Tibial nerve (tissue), 4 donors: ENCODE measurements at regions not wholly inside any gene's neighbourhood (a gene's known extent, or its start where the extent isn't known, plus 50 kb on each side); places are given as distances from the start of the nearest gene placed in this dataset.

Experiments used
- DNase-seq, 2 donors: peaks; one replicate each; pipeline ENCODE4 v3.0.0-alpha.2; 2019; ENCODE audit warnings: low spot score in 2 of 2
- H3K27ac ChIP-seq, 4 donors: fragments of 200-600 bp; sonication (generic) in 3 of 4; one replicate each; pipeline ENCODE4 v1.5.1; 2017 to 2019; ENCODE audit warnings: mild to moderate bottlenecking in 1 of 4
- H3K27me3 ChIP-seq, 2 donors: fragments of 200-600 bp; sonication (generic) in 1 of 2; one replicate each; pipeline versions ENCODE4 v1.5.1 to v1.6.0; 2017 to 2019
- H3K36me3 ChIP-seq, 3 donors: fragments of 200-600 bp; sonication (generic); one replicate each; pipeline ENCODE4 v1.5.1; 2018 to 2019
- H3K4me1 ChIP-seq, 4 donors: fragments of 200-600 bp; sonication (generic) in 3 of 4; one replicate each; pipeline ENCODE4 v1.5.1; 2017 to 2019
- H3K4me3 ChIP-seq, 4 donors: fragments of 200-600 bp; sonication (generic) in 3 of 4; one replicate each; pipeline ENCODE4 v1.5.1; 2017 to 2019; ENCODE audit warnings: mild to moderate bottlenecking in 1 of 4, moderate library complexity in 1 of 4
- H3K9me3 ChIP-seq, 4 donors: fragments of 200-600 bp; sonication (generic) in 3 of 4; one replicate each; pipeline ENCODE4 v1.5.1; 2017 to 2019
- EP300 ChIP-seq, 2 donors: sonication (generic); formaldehyde crosslinking; IDR thresholded peaks; one replicate each; pipeline ENCODE4 v1.6.1; 2017; ENCODE audit warnings: antibody characterized with exemption in 2 of 2, mild to moderate bottlenecking in 1 of 2
- POLR2A ChIP-seq, 2 donors: fragments of 450-650 bp; IDR thresholded peaks; one replicate each; pipeline ENCODE4 v1.6.1; 2017; ENCODE audit warnings: antibody characterized with exemption in 2 of 2, mild to moderate bottlenecking in 2 of 2, moderate library complexity in 2 of 2
- WGBS, 2 donors: methylation state at CpG; one replicate each; pipeline ENCODE4 v1.1.5; 2018; 5-methylcytosine and 5-hydroxymethylcytosine counted together
- TF ChIP-seq, protein P1 (sequence below), 5 experiments: fragments of 200-600 bp in 3 of 5; fragments of 450-650 bp in 2 of 5; sonication (generic) in 3 of 5; IDR thresholded peaks; one replicate each; pipeline ENCODE4 v1.5.1; 2016 to 2019; ENCODE audit warnings: antibody characterized with exemption in 5 of 5, mild to moderate bottlenecking in 3 of 5, moderate library complexity in 2 of 5

DNA sequence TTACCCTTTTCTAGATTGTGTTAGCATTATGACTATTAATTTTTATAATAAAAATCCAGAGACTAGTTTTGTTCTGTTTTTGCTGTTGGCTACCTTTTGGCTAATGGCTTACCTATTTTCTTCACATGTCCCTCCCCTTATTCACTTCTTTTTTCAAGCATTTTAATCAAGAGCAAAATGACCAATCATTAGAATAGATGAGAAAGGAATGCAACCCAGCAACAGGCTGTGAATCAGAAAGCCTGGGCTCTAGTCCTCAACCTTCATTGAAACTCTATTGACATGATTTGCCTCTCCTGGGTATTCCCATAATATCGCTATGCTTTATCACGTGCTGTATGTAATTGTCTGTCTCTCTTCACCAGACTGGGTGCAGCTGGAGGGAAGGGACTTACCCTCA is 370.1 kb downstream of the IRS1 start:
- H3K4me1 ChIP-seq: peaks cover 0 to 16% (median 2%) of the 10 kb centered on the region in 4 donors
- H3K36me3 ChIP-seq: no peaks in the 10 kb centered on the region
- WGBS, 2 donors: 87 to 94% methylated on average over 2 of the region's 2 CpGs
- no peak overlapping the region for H3K4me3 ChIP-seq
- TF ChIP-seq, protein P1, sequence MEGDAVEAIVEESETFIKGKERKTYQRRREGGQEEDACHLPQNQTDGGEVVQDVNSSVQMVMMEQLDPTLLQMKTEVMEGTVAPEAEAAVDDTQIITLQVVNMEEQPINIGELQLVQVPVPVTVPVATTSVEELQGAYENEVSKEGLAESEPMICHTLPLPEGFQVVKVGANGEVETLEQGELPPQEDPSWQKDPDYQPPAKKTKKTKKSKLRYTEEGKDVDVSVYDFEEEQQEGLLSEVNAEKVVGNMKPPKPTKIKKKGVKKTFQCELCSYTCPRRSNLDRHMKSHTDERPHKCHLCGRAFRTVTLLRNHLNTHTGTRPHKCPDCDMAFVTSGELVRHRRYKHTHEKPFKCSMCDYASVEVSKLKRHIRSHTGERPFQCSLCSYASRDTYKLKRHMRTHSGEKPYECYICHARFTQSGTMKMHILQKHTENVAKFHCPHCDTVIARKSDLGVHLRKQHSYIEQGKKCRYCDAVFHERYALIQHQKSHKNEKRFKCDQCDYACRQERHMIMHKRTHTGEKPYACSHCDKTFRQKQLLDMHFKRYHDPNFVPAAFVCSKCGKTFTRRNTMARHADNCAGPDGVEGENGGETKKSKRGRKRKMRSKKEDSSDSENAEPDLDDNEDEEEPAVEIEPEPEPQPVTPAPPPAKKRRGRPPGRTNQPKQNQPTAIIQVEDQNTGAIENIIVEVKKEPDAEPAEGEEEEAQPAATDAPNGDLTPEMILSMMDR (IDR thresholded peaks at IDR 0.05): no peak
- TF ChIP-seq EP300 (IDR thresholded peaks at IDR 0.05): no peak
- no peak for DNase-seq
- no peaks in the 10 kb centered on the region for H3K27me3 ChIP-seq
- H3K9me3 ChIP-seq: no peaks in the 10 kb centered on the region
- H3K27ac ChIP-seq: no peak overlapping the region

DNA sequence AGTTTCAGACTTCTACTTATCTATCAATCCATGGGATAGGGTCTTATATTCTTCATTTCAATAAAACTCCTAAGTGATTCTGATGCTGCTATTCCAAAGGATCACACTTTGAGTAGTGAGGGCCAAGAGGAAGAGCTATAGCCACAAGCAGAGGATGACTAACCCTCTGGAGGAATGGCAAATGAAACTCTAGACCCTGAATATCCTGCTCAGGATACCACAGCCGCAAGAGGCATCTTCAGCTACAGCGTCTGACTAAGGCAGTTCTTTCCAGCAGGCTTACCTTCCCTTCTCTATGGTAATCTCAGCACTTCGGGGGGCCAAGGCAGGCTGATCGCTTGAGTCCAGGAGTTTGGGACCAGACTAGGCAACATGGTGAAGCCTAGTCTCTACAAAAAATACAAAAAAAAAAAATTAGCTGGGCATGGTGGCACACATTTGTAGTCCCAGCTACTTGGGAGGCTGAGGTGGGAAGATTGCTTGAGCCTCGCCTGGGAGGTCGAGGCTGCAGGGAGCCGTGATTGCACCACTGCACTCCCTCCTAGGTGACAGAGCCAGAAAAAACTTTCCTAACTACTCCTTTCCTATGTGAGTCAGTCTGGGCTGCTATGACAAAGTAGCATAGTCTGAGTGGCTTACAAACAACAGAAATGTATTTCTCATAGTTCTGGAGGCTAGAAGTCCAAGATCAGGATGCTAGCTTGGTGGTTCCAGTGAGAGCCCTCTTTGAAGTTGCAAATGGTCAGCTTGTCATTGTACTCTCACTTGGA is 371.9 kb downstream of the IRS1 start:
- no peak overlapping the region for H3K27ac ChIP-seq
- TF ChIP-seq, protein P1 (IDR thresholded peaks at IDR 0.05): no peak
- TF ChIP-seq EP300 (IDR thresholded peaks at IDR 0.05) (no peak), POLR2A (IDR thresholded peaks at IDR 0.05) (no peak)

DNA sequence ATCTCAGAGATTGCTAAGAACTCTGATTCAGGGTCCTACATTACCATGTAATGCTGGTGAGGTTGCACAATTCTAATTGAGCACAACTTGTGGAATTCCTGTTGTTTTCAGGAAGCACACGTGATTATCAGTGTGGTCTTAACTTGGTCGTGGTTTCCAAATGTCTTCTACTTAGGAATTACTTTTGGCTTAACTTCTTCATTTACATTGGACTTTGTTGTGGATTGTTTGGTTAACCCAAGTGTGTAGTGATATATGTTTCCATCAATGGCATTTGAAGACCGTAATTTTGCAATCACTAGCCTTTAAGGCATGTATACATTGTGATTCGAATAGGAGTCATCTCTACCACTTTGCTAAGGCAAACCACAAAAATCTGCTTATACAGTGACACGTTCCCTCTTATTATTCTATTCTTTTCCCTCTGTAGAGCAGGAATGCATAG is 373.3 kb downstream of the IRS1 start:
- no peak overlapping the region for H3K27ac ChIP-seq
- WGBS, 2 donors: 80 to 85% methylated on average over 5 of the region's 5 CpGs
- H3K4me1 ChIP-seq: peaks cover 0 to 15% (median 3%) of the 10 kb centered on the region in 4 donors
- H3K4me3 ChIP-seq: no peak overlapping the region
- H3K36me3 ChIP-seq: no peaks in the 10 kb centered on the region
- no peak for TF ChIP-seq EP300 (IDR thresholded peaks at IDR 0.05)
- no peak for TF ChIP-seq POLR2A (IDR thresholded peaks at IDR 0.05)
- TF ChIP-seq, protein P1 (IDR thresholded peaks at IDR 0.05): no peak
- H3K9me3 ChIP-seq: no peaks in the 10 kb centered on the region
- no peaks in the 10 kb centered on the region for H3K27me3 ChIP-seq
- no peak for DNase-seq

More for the DNA sequence above, 371.9 kb downstream of the IRS1 start:
- no peaks in the 10 kb centered on the region for H3K27me3 ChIP-seq
- no peaks in the 10 kb centered on the region for H3K36me3 ChIP-seq
- H3K4me1 ChIP-seq: peaks cover 0 to 19% (median 4%) of the 10 kb centered on the region in 4 donors
- 86 to 89% methylated on average over 7 of the region's 7 CpGs for WGBS, 2 donors
- H3K9me3 ChIP-seq: no peaks in the 10 kb centered on the region
- no peak overlapping the region for H3K4me3 ChIP-seq
- no peak for DNase-seq

DNA sequence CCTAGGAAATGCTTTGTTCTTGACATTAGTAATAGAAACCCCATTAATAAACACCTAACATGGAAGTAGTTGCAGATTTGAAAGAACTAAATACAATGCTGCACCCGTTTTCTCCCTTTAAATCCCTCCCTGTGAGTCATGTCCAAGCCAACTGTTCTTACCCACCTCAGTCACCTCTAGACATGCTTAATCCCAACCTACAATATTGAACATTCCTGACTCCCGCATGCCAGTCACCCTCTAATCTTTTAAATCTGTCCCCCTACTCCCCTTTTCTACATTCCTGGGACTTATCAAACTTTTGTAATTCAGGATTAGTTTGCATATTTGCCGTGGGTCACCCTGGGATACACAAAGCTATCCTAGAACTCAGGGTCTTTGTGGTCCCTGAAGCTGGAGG is 374.6 kb downstream of the IRS1 start:
- Histone ChIP-seq H3K27ac (no peak overlapping the region), H3K36me3 (no peaks in the 10 kb centered on the region), H3K4me3 (no peak overlapping the region), H3K9me3 (no peaks in the 10 kb centered on the region), H3K27me3 (no peaks in the 10 kb centered on the region), H3K4me1 (peaks cover 0 to 12% (median 2%) of the 10 kb centered on the region in 4 donors)
- TF ChIP-seq POLR2A (IDR thresholded peaks at IDR 0.05): no peak
- TF ChIP-seq EP300 (IDR thresholded peaks at IDR 0.05): no peak
- TF ChIP-seq, protein P1 (IDR thresholded peaks at IDR 0.05): no peak
- DNase-seq: no peak
- 83 to 84% methylated on average over 3 of the region's 3 CpGs for WGBS, 2 donors

DNA sequence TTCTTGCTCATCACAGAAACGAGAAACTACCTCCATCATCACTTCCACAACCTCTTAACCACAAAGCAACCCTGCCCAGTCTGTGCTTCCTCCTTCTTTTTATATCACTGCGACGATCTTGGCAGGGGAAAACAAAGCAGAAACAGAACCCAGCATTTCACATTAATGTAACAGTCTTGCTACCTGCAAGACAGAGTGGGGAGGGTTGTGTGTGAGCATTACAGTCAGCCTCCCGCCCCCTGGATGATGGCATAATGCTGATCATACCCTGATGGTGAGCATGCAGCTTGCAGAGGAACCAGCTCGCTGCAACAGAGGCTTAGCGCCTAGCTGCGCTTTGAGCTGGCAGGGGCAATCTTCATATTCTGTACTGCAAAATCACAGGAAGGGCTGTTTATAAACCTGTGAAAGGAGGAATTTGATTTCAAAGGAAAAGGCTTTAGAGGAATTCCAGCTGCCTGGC is 376.1 kb downstream of the IRS1 start:
- Histone ChIP-seq H3K4me1 (peaks cover 0 to 12% (median 2%) of the 10 kb centered on the region in 4 donors), H3K9me3 (no peaks in the 10 kb centered on the region), H3K4me3 (no peak overlapping the region), H3K27ac (no peak overlapping the region), H3K36me3 (no peaks in the 10 kb centered on the region), H3K27me3 (no peaks in the 10 kb centered on the region)
- 34 to 36% methylated on average over 7 of the region's 7 CpGs for WGBS, 2 donors
- DNase-seq: peak in 1 of 2 donors; percentile 10
- TF ChIP-seq EP300 (IDR thresholded peaks at IDR 0.05) (peak in 1 of 2 donors; percentile 50), POLR2A (IDR thresholded peaks at IDR 0.05) (no peak)
- TF ChIP-seq, protein P1 (IDR thresholded peaks at IDR 0.05): no peak
